SK-N-SH (cell line): ENCODE measurements at regions not wholly inside any gene's neighbourhood (a gene's known extent, or its start where the extent isn't known, plus 50 kb on each side); places are given as distances from the start of the nearest gene placed in this dataset.

ENCODE experiments used
- CTCF ChIA-PET: fragments of 300-600, 350-600 bp; formaldehyde crosslinking; extraction: SDS; loops from one replicate; lab custom pipeline; 2021; lab: Yijun Ruan, JAX
- POLR2A ChIA-PET: fragments of 350-600 bp; sonication (Branson Sonifier 250); formaldehyde crosslinking; extraction: SDS; loops from one replicate; lab custom pipeline; 2020; ENCODE audit warnings: antibody characterized with exemption, inconsistent platforms; lab: Yijun Ruan, JAX
- DNase-seq: peaks from one replicate; pipeline ENCODE4 v3.0.0; 2012
- H2AFZ ChIP-seq: fragments of 200-600 bp; sonication (generic); 2 replicates; pipeline ENCODE4 v1.8.1; 2016; ENCODE audit warnings: antibody characterized with exemption, mild to moderate bottlenecking, low read depth
- H3F3A ChIP-seq: fragments of 200-600 bp; sonication (generic); replicated peaks from 2 replicates; pipeline ENCODE3; 2016; ENCODE audit warnings: antibody characterized with exemption, mild to moderate bottlenecking; ENCODE audit not compliant: insufficient read depth
- H3K27ac ChIP-seq, 2 experiments: fragments of 200-500 bp in 1 of 2; fragments of 200-600 bp in 1 of 2; sonication (Bioruptor generic) in 1 of 2; sonication (generic), shearing (Covaris generic) in 1 of 2; 2 replicates each; pipeline versions ENCODE4 v1.5.1 to v1.6.1; 2014 to 2016; ENCODE audit warnings: low read depth in 2 of 2, inconsistent platforms in 1 of 2, low read length in 1 of 2, mild to moderate bottlenecking in 1 of 2, mixed read lengths in 1 of 2
- H3K27me3 ChIP-seq: fragments of 200-600 bp; sonication (generic), shearing (Covaris generic); 2 replicates; pipeline ENCODE4 v1.6.1; 2016; ENCODE audit warnings: mixed run types; ENCODE audit not compliant: insufficient read depth
- H3K36me3 ChIP-seq, 2 experiments: fragments of 200-500 bp in 1 of 2; fragments of 200-600 bp in 1 of 2; sonication (Bioruptor generic) in 1 of 2; sonication (generic) in 1 of 2; replicated peaks in 1 of 2; 2 replicates each; pipeline versions ENCODE3 to v1.5.1; 2014 to 2016; ENCODE audit warnings: low read length in 1 of 2, mild to moderate bottlenecking in 1 of 2; ENCODE audit not compliant: insufficient read depth in 2 of 2, control insufficient read depth in 1 of 2
- H3K4me1 ChIP-seq, 2 experiments: fragments of 200-500 bp in 1 of 2; fragments of 200-600 bp in 1 of 2; sonication (Bioruptor generic) in 1 of 2; sonication (generic), shearing (Covaris generic) in 1 of 2; 2 replicates each; pipeline versions ENCODE4 v1.5.1 to v1.6.1; 2014 to 2016; ENCODE audit warnings: low read depth in 1 of 2, low read length in 1 of 2, mixed run types in 1 of 2; ENCODE audit not compliant: insufficient read depth in 2 of 2, control insufficient read depth in 1 of 2
- H3K4me2 ChIP-seq: fragments of 200-600 bp; sonication (generic), shearing (Covaris generic); 2 replicates; pipeline ENCODE4 v1.6.1; 2017; ENCODE audit warnings: mixed run types
- H3K4me3 ChIP-seq, 2 experiments: fragments of 200-500 bp in 1 of 2; fragments of 200-600 bp in 1 of 2; sonication (Bioruptor generic) in 1 of 2; sonication (generic), shearing (Covaris generic) in 1 of 2; 2 replicates each; pipeline versions ENCODE4 v1.5.1 to v1.8.1; 2014 to 2016; ENCODE audit warnings: low read depth in 2 of 2, inconsistent platforms in 1 of 2, low read length in 1 of 2, mild to moderate bottlenecking in 1 of 2, mixed read lengths in 1 of 2, moderate library complexity in 1 of 2
- H3K79me2 ChIP-seq: fragments of 200-600 bp; sonication (generic); 2 replicates; pipeline ENCODE4 v1.8.1; 2017; ENCODE audit warnings: mild to moderate bottlenecking; ENCODE audit not compliant: insufficient read depth
- H3K9ac ChIP-seq: fragments of 200-600 bp; sonication (generic); 2 replicates; pipeline ENCODE4 v1.6.1; 2017; ENCODE audit warnings: mixed run types
- H3K9me2 ChIP-seq: fragments of 200-600 bp; sonication (generic); 2 replicates; pipeline ENCODE4 v1.6.1; 2017; ENCODE audit warnings: mixed run types
- H3K9me3 ChIP-seq: fragments of 200-600 bp; sonication (generic); 2 replicates; pipeline ENCODE4 v1.6.1; 2017; ENCODE audit warnings: mixed run types, mild to moderate bottlenecking, moderate library complexity
- H4K20me1 ChIP-seq: fragments of 200-600 bp; sonication (generic); 2 replicates; pipeline ENCODE4 v1.6.1; 2017; ENCODE audit warnings: mild to moderate bottlenecking, mixed run types; ENCODE audit not compliant: insufficient read depth
- CTCF ChIP-seq: fragments of 200-600 bp; sonication (generic); IDR thresholded peaks from 2 replicates; pipeline ENCODE4 v1.6.1; 2017; ENCODE audit warnings: antibody characterized with exemption, mild to moderate bottlenecking, moderate library complexity
- ELF1 ChIP-seq: IDR thresholded peaks from 2 replicates; pipeline ENCODE4 v1.4.0; 2012
- EZH2phosphoT487 ChIP-seq: fragments of 200-600 bp; sonication (generic); IDR thresholded peaks from 2 replicates; pipeline ENCODE4 v1.6.1; 2017; ENCODE audit warnings: low read depth, mixed run types, mild to moderate bottlenecking, antibody characterized with exemption, moderate library complexity, borderline replicate concordance
- FOXM1 ChIP-seq: IDR thresholded peaks from 2 replicates; pipeline ENCODE4 v1.4.0; 2012; ENCODE audit warnings: low read depth, mild to moderate bottlenecking
- GABPA ChIP-seq: IDR thresholded peaks from 2 replicates; pipeline ENCODE4 v1.4.0; 2012; ENCODE audit warnings: low read depth, mild to moderate bottlenecking
- GATA2 ChIP-seq: sonication (generic); formaldehyde crosslinking; IDR thresholded peaks from 2 replicates; pipeline ENCODE4 v1.5.0; 2020; ENCODE audit warnings: mild to moderate bottlenecking, missing genetic modification reagents
- JUND ChIP-seq: IDR thresholded peaks from 2 replicates; pipeline ENCODE4 v1.4.0; 2012
- MAX ChIP-seq: IDR thresholded peaks from 2 replicates; pipeline ENCODE4 v1.4.0; 2012; ENCODE audit warnings: low read depth
- MEF2A ChIP-seq: IDR thresholded peaks from 2 replicates; pipeline ENCODE4 v1.4.0; 2012; ENCODE audit warnings: low read depth, borderline replicate concordance
- MXI1 ChIP-seq: IDR thresholded peaks from 2 replicates; pipeline ENCODE4 v1.6.1; 2012; ENCODE audit warnings: mild to moderate bottlenecking, low read depth, low read length, improper control_type of control experiment
- NRF1 ChIP-seq: IDR thresholded peaks from 2 replicates; pipeline ENCODE4 v1.6.1; 2012; ENCODE audit warnings: low read depth, mild to moderate bottlenecking, low read length
- PBX3 ChIP-seq: IDR thresholded peaks from 2 replicates; pipeline ENCODE4; 2012
- POLR2AphosphoS5 ChIP-seq: IDR thresholded peaks from 2 replicates; pipeline ENCODE4 v1.6.1; 2012; ENCODE audit warnings: low read depth, low read length
- RCOR1 ChIP-seq: fragments of 150-350 bp; IDR thresholded peaks from 2 replicates; pipeline ENCODE4 v1.6.1; 2017; ENCODE audit warnings: antibody characterized with exemption, low read length
- RFX5 ChIP-seq: IDR thresholded peaks from 2 replicates; pipeline ENCODE4 v1.6.1; 2012; ENCODE audit warnings: mild to moderate bottlenecking, improper control_type of control experiment, low read length
- SIN3A ChIP-seq: IDR thresholded peaks from 2 replicates; pipeline ENCODE4 v1.6.1; 2012; ENCODE audit warnings: low read depth, mild to moderate bottlenecking, low read length, moderate library complexity, borderline replicate concordance
- SMC3 ChIP-seq: IDR thresholded peaks from 2 replicates; pipeline ENCODE4 v1.6.1; 2012; ENCODE audit warnings: low read depth, low read length, improper control_type of control experiment
- TCF12 ChIP-seq: IDR thresholded peaks from 2 replicates; pipeline ENCODE4 v1.4.0; 2012
- YY1 ChIP-seq: IDR thresholded peaks from 2 replicates; pipeline ENCODE4 v1.4.0; 2012; ENCODE audit warnings: low read depth, mild to moderate bottlenecking
- ZBTB33 ChIP-seq: IDR thresholded peaks from 2 replicates; pipeline ENCODE4 v1.4.0; 2012; ENCODE audit warnings: low read depth, borderline replicate concordance
- WGBS: methylation state at CpG from one replicate; pipeline ENCODE4 v1.1.6; 2017; ENCODE audit warnings: low lambda C conversion rate; 5-methylcytosine and 5-hydroxymethylcytosine counted together

- H3K4me1 ChIP-seq = no peaks in the 10 kb centered on the region
- no peak for TF ChIP-seq GABPA
- TF ChIP-seq RCOR1 = no peak
- no peak for TF ChIP-seq TCF12
- TF ChIP-seq MAX = no peak
- TF ChIP-seq MEF2A = no peak
- TF ChIP-seq MXI1 = no peak
- no peak for TF ChIP-seq JUND
- TF ChIP-seq ZBTB33 = no peak
- no peak for TF ChIP-seq YY1
- TF ChIP-seq RFX5 = no peak
- no peak for TF ChIP-seq SMC3
- TF ChIP-seq NRF1 = no peak
- no peak for TF ChIP-seq EZH2phosphoT487
- TF ChIP-seq GATA2 (CRISPR knock-in tag) = no peak
- TF ChIP-seq SIN3A = no peak
- TF ChIP-seq CTCF = no peak
- TF ChIP-seq POLR2AphosphoS5 = no peak
- no peak for TF ChIP-seq ELF1
- TF ChIP-seq PBX3 = no peak
- TF ChIP-seq FOXM1 = no peak
- TF ChIP-seq, all 33 proteins: peak for 0
- Histone ChIP-seq H3K36me3 (no peaks in the 10 kb centered on the region), H3K4me3 (no peak overlapping the region), H3K9me3 (0 out of 2 replicates have a peak, but pooled peaks cover 6% of the 10 kb centered on the region), H3F3A (no peaks in the 10 kb centered on the region), H3K4me2 (no peak overlapping the region), H4K20me1 (no peaks in the 10 kb centered on the region), H3K27ac (no peak overlapping the region), H2AFZ (no peak overlapping the region), H3K79me2 (no peaks in the 10 kb centered on the region), H3K9ac (no peak overlapping the region), H3K27me3 (no peaks in the 10 kb centered on the region), H3K9me2 (no peaks in the 10 kb centered on the region)
- ChIA-PET POLR2A (no interaction called here), CTCF (interaction anchor here (0.6 to 1.1 kb wide), 4 partner anchors 20 to 153 kb away, joined by 3 read pairs; no protein-coding TSS in a partner anchor)
- DNase-seq = no peak
- WGBS = 19% methylated on average over 2 of the region's 2 CpGs
These were observed 2259.5 kb upstream of the WWC1 start for GRCh38 chr5:166031926-166032325.
